ENCODE measurements at regions not wholly inside any gene's neighbourhood (a gene's known extent, or its start where the extent isn't known, plus 50 kb on each side); places are given as distances from the start of the nearest gene placed in this dataset.

DNA sequence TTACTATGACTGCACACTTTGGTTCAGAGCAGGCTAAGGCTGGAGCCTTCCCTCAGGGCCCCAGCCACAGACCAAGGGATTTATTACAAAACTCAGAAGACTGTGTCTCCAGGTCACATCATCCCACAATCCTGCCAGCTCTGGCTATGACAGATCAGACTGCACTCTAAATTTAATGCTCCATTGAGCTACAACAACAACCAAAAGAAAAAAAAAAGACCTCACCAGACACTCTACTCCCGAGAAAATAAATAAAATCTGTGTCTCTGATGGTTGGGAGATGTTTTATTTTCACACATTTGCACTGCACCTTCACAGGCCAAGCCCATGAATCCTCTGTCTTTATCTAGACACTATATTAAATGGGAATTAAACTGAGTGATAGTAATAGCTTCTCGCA is 50.8 kb upstream of the CTNNB1 start:
- Histone ChIP-seq H3K9me3 (no peaks in the 10 kb centered on the region), H3K27ac (no peak overlapping the region), H3K27me3 (no peaks in the 10 kb centered on the region), H3K4me1 (no peaks in the 10 kb centered on the region), H3K4me3 (no peak overlapping the region), H3K36me3 (no peaks in the 10 kb centered on the region)
- intact Hi-C loops (cut with DNase I; ENCODE audit: low total_unique reads): no loop called here
- no peak for DNase-seq (ENCODE audit: low spot score in 2 of 2)
- TF ChIP-seq CTCF (IDR thresholded peaks at IDR 0.05): no peak
- TF ChIP-seq POLR2A (IDR thresholded peaks at IDR 0.05): no peak
- no peak for TF ChIP-seq POLR2AphosphoS5 (IDR thresholded peaks at IDR 0.05)

DNA sequence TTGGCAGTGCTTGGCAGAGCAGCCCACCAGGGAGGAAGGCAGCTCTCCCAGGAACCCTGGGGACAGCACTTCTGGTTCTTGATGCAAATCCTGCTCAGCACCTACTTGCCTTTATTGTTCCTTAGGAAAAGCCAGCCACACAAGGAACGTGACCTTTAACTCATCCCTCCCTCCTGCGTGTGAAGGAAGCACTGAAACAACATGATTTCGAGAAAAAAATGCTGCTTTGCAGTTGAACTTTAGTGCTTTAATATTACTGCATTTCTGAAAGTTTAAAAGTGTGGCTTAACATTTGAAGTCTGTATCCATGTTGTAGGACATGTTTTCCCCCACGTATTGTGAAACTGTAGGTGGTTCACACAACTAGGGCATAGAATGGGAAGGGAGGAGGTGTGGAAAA is 50.4 kb upstream of the CTNNB1 start:
- DNase-seq (ENCODE audit: low spot score in 2 of 2): no peak
- intact Hi-C loops (cut with DNase I; ENCODE audit: low total_unique reads): no loop called here
- Histone ChIP-seq H3K4me3 (no peak overlapping the region), H3K4me1 (no peaks in the 10 kb centered on the region), H3K9me3 (no peaks in the 10 kb centered on the region), H3K27me3 (no peaks in the 10 kb centered on the region), H3K27ac (no peak overlapping the region), H3K36me3 (no peaks in the 10 kb centered on the region)
- TF ChIP-seq CTCF (IDR thresholded peaks at IDR 0.05) (no peak), POLR2A (IDR thresholded peaks at IDR 0.05) (no peak), POLR2AphosphoS5 (IDR thresholded peaks at IDR 0.05) (no peak)

All from breast epithelium (tissue), 4 donors.